ENCODE measurements at regions not wholly inside any gene's neighbourhood (a gene's known extent, or its start where the extent isn't known, plus 50 kb on each side); places are given as distances from the start of the nearest gene placed in this dataset.

DNA sequence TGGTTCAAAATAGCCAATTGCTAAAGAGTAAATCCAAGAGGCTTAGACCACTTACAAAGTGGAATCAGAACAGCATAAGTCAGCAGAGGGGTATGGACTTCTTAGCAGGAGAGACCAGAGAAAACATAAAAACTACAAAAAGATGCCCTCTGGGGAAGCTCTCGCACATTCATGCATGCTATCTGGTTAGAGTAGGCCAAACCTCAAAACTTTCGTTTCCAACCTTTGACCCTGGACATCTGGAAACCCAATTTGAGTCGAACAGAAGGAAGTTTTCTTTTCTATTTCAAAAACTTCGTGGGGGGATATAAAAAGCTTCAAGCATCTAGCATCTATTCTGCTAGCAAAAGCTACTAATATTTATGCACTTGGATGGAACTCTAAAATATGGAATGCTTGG is 523.9 kb upstream of the AGTR1 start:
- peaks cover 2% of the 10 kb centered on the region for H3K9me3 Mint-ChIP-seq (ENCODE audit: unreplicated experiment)
- no peak overlapping the region for H3K27ac Mint-ChIP-seq (ENCODE audit: unreplicated experiment)
- TF ChIP-seq CTCF (IDR thresholded peaks at IDR 0.05; ENCODE audit: partially characterized antibody, unreplicated experiment): no peak
- H3K27me3 Mint-ChIP-seq (ENCODE audit: unreplicated experiment): no peaks in the 10 kb centered on the region
- H3K4me3 Mint-ChIP-seq (ENCODE audit: unreplicated experiment): no peak overlapping the region
- DNase-seq: no peak
- H3K36me3 Mint-ChIP-seq (ENCODE audit: unreplicated experiment): peaks cover 3% of the 10 kb centered on the region
- no peaks in the 10 kb centered on the region for H3K4me1 Mint-ChIP-seq (ENCODE audit: low read depth, unreplicated experiment)

GRCh38 chr3:148175214-148175613 is 522.5 kb upstream of the AGTR1 start:
- Mint-ChIP-seq H3K4me3 (ENCODE audit: unreplicated experiment) (no peak overlapping the region), H3K27me3 (ENCODE audit: unreplicated experiment) (no peaks in the 10 kb centered on the region), H3K36me3 (ENCODE audit: unreplicated experiment) (no peaks in the 10 kb centered on the region), H3K4me1 (ENCODE audit: low read depth, unreplicated experiment) (no peaks in the 10 kb centered on the region), H3K27ac (ENCODE audit: unreplicated experiment) (no peak overlapping the region), H3K9me3 (ENCODE audit: unreplicated experiment) (no peaks in the 10 kb centered on the region)
- no peak for TF ChIP-seq CTCF (IDR thresholded peaks at IDR 0.05; ENCODE audit: partially characterized antibody, unreplicated experiment)
- DNase-seq: no peak

DNA sequence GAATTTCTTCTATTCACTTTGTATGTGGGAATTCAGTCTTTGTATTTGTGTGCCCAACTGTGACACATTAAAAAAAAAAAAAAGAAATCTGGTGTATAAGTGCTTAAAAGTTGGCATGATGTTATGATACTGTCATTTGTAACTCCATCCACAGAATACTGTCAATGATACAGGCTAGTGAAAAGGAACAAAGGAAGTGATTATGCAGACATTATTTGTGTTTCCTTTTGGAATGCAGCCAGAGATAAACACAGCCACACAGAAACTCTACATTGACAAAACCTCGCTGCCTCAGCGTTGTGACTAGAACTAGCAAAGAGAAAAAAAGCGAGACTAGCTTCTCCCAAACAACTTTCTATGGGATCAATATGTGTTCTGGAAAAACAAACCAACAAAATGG is 519.2 kb upstream of the AGTR1 start:
- Mint-ChIP-seq H3K36me3 (ENCODE audit: unreplicated experiment) (no peaks in the 10 kb centered on the region), H3K27me3 (ENCODE audit: unreplicated experiment) (no peaks in the 10 kb centered on the region), H3K27ac (ENCODE audit: unreplicated experiment) (no peak overlapping the region), H3K4me1 (ENCODE audit: low read depth, unreplicated experiment) (no peaks in the 10 kb centered on the region), H3K9me3 (ENCODE audit: unreplicated experiment) (no peaks in the 10 kb centered on the region), H3K4me3 (ENCODE audit: unreplicated experiment) (no peak overlapping the region)
- no peak for DNase-seq
- no peak for TF ChIP-seq CTCF (IDR thresholded peaks at IDR 0.05; ENCODE audit: partially characterized antibody, unreplicated experiment)

GRCh38 chr3:148184798-148185197 is 512.9 kb upstream of the AGTR1 start:
- Mint-ChIP-seq H3K36me3 (ENCODE audit: unreplicated experiment) (no peaks in the 10 kb centered on the region), H3K4me3 (ENCODE audit: unreplicated experiment) (no peak overlapping the region), H3K27ac (ENCODE audit: unreplicated experiment) (no peak overlapping the region), H3K27me3 (ENCODE audit: unreplicated experiment) (no peaks in the 10 kb centered on the region), H3K9me3 (ENCODE audit: unreplicated experiment) (no peaks in the 10 kb centered on the region), H3K4me1 (ENCODE audit: low read depth, unreplicated experiment) (no peaks in the 10 kb centered on the region)
- TF ChIP-seq CTCF (IDR thresholded peaks at IDR 0.05; ENCODE audit: partially characterized antibody, unreplicated experiment): no peak
- no peak for DNase-seq

DNA sequence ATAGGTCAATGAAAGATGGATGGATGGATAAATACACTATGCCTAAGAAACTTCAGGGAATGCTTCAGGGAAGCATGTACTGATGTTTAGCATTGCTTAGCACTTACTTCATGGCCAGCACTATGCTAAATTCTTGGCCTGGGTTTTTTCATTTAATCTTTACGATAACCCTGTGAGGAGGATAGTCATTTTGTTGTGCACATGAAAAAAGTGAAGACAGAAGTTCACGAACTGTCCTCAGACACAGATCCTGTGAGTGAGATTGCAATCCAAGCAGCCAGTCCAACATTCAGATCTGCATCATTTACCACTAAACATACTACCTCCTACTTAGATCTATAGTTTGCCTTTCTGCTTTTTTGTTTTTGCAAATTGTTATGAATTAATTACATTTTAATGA is 510.8 kb upstream of the AGTR1 start:
- Mint-ChIP-seq H3K27ac (ENCODE audit: unreplicated experiment) (no peak overlapping the region), H3K27me3 (ENCODE audit: unreplicated experiment) (no peaks in the 10 kb centered on the region), H3K4me3 (ENCODE audit: unreplicated experiment) (no peak overlapping the region), H3K36me3 (ENCODE audit: unreplicated experiment) (no peaks in the 10 kb centered on the region), H3K9me3 (ENCODE audit: unreplicated experiment) (no peaks in the 10 kb centered on the region), H3K4me1 (ENCODE audit: low read depth, unreplicated experiment) (peaks cover 2% of the 10 kb centered on the region)
- DNase-seq: no peak
- no peak for TF ChIP-seq CTCF (IDR thresholded peaks at IDR 0.05; ENCODE audit: partially characterized antibody, unreplicated experiment)
